Activated T-helper 17 cell treated with anti-CD3 and anti-CD28 coated beads, Interleukin-2, amount 50 U/mL, for 72 hours (primary cell): ENCODE measurements at regions not wholly inside any gene's neighbourhood (a gene's known extent, or its start where the extent isn't known, plus 50 kb on each side); places are given as distances from the start of the nearest gene placed in this dataset.
"Not testable (repeated sequence)": the region's sequence is repeated elsewhere in the genome, so short reads cannot be mapped to it uniquely, and the experiment has no call there.

ENCODE experiments used
- ATAC-seq: fragments of 150-1000 bp; cut with Tn5 transposase; replicated peaks from 2 replicates; pipeline ENCODE4 v1.10.0; 2021; ENCODE audit warnings: mild to moderate bottlenecking, moderate library complexity
- H3K27ac Mint-ChIP-seq: one replicate; pipeline ENCODE4 v1.8.0; 2022; ENCODE audit warnings: mixed read lengths
- H3K27me3 Mint-ChIP-seq: one replicate; pipeline ENCODE4 v1.8.0; 2022; ENCODE audit warnings: mixed read lengths
- H3K36me3 Mint-ChIP-seq: one replicate; pipeline ENCODE4 v1.8.0; 2022; ENCODE audit warnings: low read depth, mild to moderate bottlenecking, mixed read lengths
- H3K4me1 Mint-ChIP-seq: one replicate; pipeline ENCODE4 v1.8.0; 2022; ENCODE audit warnings: mixed read lengths
- H3K4me3 Mint-ChIP-seq: one replicate; pipeline ENCODE4 v1.8.0; 2022; ENCODE audit warnings: mild to moderate bottlenecking, mixed read lengths
- H3K9me3 Mint-ChIP-seq: one replicate; pipeline ENCODE4 v1.8.0; 2022; ENCODE audit warnings: mixed read lengths

- no peak for ATAC-seq
- H3K27ac Mint-ChIP-seq = no peak overlapping the region
- H3K4me1 Mint-ChIP-seq = peaks cover 7% of the 10 kb centered on the region
- no peaks in the 10 kb centered on the region for H3K27me3 Mint-ChIP-seq
- no peaks in the 10 kb centered on the region for H3K36me3 Mint-ChIP-seq
- H3K4me3 Mint-ChIP-seq = no peak overlapping the region
- no peaks in the 10 kb centered on the region for H3K9me3 Mint-ChIP-seq
These were observed 70.2 kb upstream of the KIF26B start for GRCh38 chr1:245084551-245084950.

- no peaks in the 10 kb centered on the region for H3K4me1 Mint-ChIP-seq
- no peak overlapping the region for H3K27ac Mint-ChIP-seq
- no peak for ATAC-seq
- H3K4me3 Mint-ChIP-seq = no peak overlapping the region
- peaks cover 3% of the 10 kb centered on the region for H3K27me3 Mint-ChIP-seq
- H3K36me3 Mint-ChIP-seq = no peaks in the 10 kb centered on the region
- H3K9me3 Mint-ChIP-seq = no peaks in the 10 kb centered on the region
These were observed 75.7 kb upstream of the KIF26B start for GRCh38 chr1:245079021-245079609.

GRCh38 chr1:245074898-245075297 is 79.9 kb upstream of the KIF26B start:
- Mint-ChIP-seq H3K4me1 (no peaks in the 10 kb centered on the region), H3K27ac (no peak overlapping the region), H3K9me3 (no peaks in the 10 kb centered on the region), H3K4me3 (no peak overlapping the region), H3K27me3 (peaks cover 3% of the 10 kb centered on the region), H3K36me3 (no peaks in the 10 kb centered on the region)
- no peak for ATAC-seq

- no peak overlapping the region for H3K4me3 Mint-ChIP-seq
- no peak overlapping the region for H3K27ac Mint-ChIP-seq
- ATAC-seq = no peak
- no peaks in the 10 kb centered on the region for H3K9me3 Mint-ChIP-seq
- no peaks in the 10 kb centered on the region for H3K36me3 Mint-ChIP-seq
- peaks cover 3% of the 10 kb centered on the region for H3K27me3 Mint-ChIP-seq
- no peaks in the 10 kb centered on the region for H3K4me1 Mint-ChIP-seq
These were observed 80.5 kb upstream of the KIF26B start for GRCh38 chr1:245074232-245074747.

GRCh38 chr1:245070836-245071615 is 83.8 kb upstream of the KIF26B start:
- Mint-ChIP-seq H3K4me1 (no peaks in the 10 kb centered on the region), H3K27ac (no peak overlapping the region), H3K27me3 (no peaks in the 10 kb centered on the region), H3K36me3 (no peaks in the 10 kb centered on the region), H3K9me3 (no peaks in the 10 kb centered on the region), H3K4me3 (no peak overlapping the region)
- no peak for ATAC-seq

- Mint-ChIP-seq H3K9me3 (no peaks in the 10 kb centered on the region), H3K4me1 (no peaks in the 10 kb centered on the region), H3K4me3 (no peak overlapping the region), H3K27ac (no peak overlapping the region), H3K27me3 (no peaks in the 10 kb centered on the region), H3K36me3 (no peaks in the 10 kb centered on the region)
- no peak for ATAC-seq
These were observed 87.5 kb upstream of the KIF26B start for GRCh38 chr1:245067257-245067656.

GRCh38 chr1:245062741-245063305 is 92.0 kb upstream of the KIF26B start:
- no peak overlapping the region for H3K27ac Mint-ChIP-seq
- H3K4me1 Mint-ChIP-seq = no peaks in the 10 kb centered on the region
- no peaks in the 10 kb centered on the region for H3K9me3 Mint-ChIP-seq
- ATAC-seq = peak; percentile 31
- no peaks in the 10 kb centered on the region for H3K36me3 Mint-ChIP-seq
- H3K27me3 Mint-ChIP-seq = no peaks in the 10 kb centered on the region
- no peak overlapping the region for H3K4me3 Mint-ChIP-seq

- not testable (repeated sequence) for H3K9me3 Mint-ChIP-seq, H3K4me3 Mint-ChIP-seq, H3K36me3 Mint-ChIP-seq, H3K27me3 Mint-ChIP-seq, H3K27ac Mint-ChIP-seq, ATAC-seq, H3K4me1 Mint-ChIP-seq
These were observed 93.0 kb upstream of the KIF26B start for GRCh38 chr1:245061808-245062207.

- Mint-ChIP-seq H3K27me3 (no peaks in the 10 kb centered on the region), H3K4me3 (no peak overlapping the region), H3K27ac (no peak overlapping the region), H3K36me3 (no peaks in the 10 kb centered on the region), H3K4me1 (no peaks in the 10 kb centered on the region), H3K9me3 (no peaks in the 10 kb centered on the region)
- ATAC-seq = no peak
These were observed 94.0 kb upstream of the KIF26B start for GRCh38 chr1:245060684-245061374.

- Mint-ChIP-seq H3K4me1 (no peaks in the 10 kb centered on the region), H3K36me3 (no peaks in the 10 kb centered on the region), H3K27ac (no peak overlapping the region), H3K9me3 (no peaks in the 10 kb centered on the region), H3K27me3 (no peaks in the 10 kb centered on the region), H3K4me3 (no peak overlapping the region)
- no peak for ATAC-seq
These were observed 94.9 kb upstream of the KIF26B start for GRCh38 chr1:245059806-245060424.

- H3K4me1 Mint-ChIP-seq = no peaks in the 10 kb centered on the region
- ATAC-seq = no peak
- H3K27me3 Mint-ChIP-seq = no peaks in the 10 kb centered on the region
- H3K9me3 Mint-ChIP-seq = no peaks in the 10 kb centered on the region
- H3K36me3 Mint-ChIP-seq = no peaks in the 10 kb centered on the region
- H3K4me3 Mint-ChIP-seq = no peak overlapping the region
- H3K27ac Mint-ChIP-seq = no peak overlapping the region
These were observed 95.9 kb upstream of the KIF26B start for GRCh38 chr1:245058882-245059281.

- no peaks in the 10 kb centered on the region for H3K9me3 Mint-ChIP-seq
- H3K27ac Mint-ChIP-seq = no peak overlapping the region
- H3K27me3 Mint-ChIP-seq = no peaks in the 10 kb centered on the region
- no peaks in the 10 kb centered on the region for H3K36me3 Mint-ChIP-seq
- no peak for ATAC-seq
- no peaks in the 10 kb centered on the region for H3K4me1 Mint-ChIP-seq
- no peak overlapping the region for H3K4me3 Mint-ChIP-seq
These were observed 96.3 kb upstream of the KIF26B start for GRCh38 chr1:245058436-245058835.

GRCh38 chr1:245056913-245057312 is 97.9 kb upstream of the KIF26B start:
- no peak for ATAC-seq
- H3K27ac Mint-ChIP-seq = no peak overlapping the region
- no peaks in the 10 kb centered on the region for H3K9me3 Mint-ChIP-seq
- peaks cover 2% of the 10 kb centered on the region for H3K4me1 Mint-ChIP-seq
- no peaks in the 10 kb centered on the region for H3K36me3 Mint-ChIP-seq
- peaks cover 2% of the 10 kb centered on the region for H3K27me3 Mint-ChIP-seq
- H3K4me3 Mint-ChIP-seq = no peak overlapping the region

- not testable (repeated sequence) for H3K36me3 Mint-ChIP-seq, ATAC-seq, H3K27me3 Mint-ChIP-seq, H3K27ac Mint-ChIP-seq, H3K4me1 Mint-ChIP-seq, H3K4me3 Mint-ChIP-seq, H3K9me3 Mint-ChIP-seq
These were observed 98.5 kb upstream of the KIF26B start for GRCh38 chr1:245056296-245056695.
